ENCODE measurements at regions not wholly inside any gene's neighbourhood (a gene's known extent, or its start where the extent isn't known, plus 50 kb on each side); places are given as distances from the start of the nearest gene placed in this dataset.

DNA sequence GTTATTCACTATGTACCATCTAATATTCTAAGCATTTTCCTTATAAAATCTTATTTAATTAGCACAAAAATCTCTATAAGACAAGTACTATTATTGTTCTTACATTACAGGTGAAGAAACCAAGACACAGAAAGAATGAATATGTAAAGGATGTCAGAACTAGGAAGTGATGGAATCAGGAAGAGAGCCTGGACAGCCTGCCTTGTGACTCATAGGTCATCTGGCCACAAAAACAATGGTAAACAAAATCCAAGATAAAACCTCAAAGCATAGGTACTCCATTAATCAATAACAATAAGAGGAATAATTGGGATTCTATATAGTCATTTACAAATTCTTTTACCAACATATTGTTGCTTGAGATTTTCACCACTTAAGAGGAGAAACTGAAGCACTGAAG is 505.4 kb upstream of the PIK3C3 start:
- ATAC-seq (no peak), DNase-seq (no peak)
- no peaks in the 10 kb centered on the region for H3K9me3 ChIP-seq
- TF ChIP-seq, protein P1, sequence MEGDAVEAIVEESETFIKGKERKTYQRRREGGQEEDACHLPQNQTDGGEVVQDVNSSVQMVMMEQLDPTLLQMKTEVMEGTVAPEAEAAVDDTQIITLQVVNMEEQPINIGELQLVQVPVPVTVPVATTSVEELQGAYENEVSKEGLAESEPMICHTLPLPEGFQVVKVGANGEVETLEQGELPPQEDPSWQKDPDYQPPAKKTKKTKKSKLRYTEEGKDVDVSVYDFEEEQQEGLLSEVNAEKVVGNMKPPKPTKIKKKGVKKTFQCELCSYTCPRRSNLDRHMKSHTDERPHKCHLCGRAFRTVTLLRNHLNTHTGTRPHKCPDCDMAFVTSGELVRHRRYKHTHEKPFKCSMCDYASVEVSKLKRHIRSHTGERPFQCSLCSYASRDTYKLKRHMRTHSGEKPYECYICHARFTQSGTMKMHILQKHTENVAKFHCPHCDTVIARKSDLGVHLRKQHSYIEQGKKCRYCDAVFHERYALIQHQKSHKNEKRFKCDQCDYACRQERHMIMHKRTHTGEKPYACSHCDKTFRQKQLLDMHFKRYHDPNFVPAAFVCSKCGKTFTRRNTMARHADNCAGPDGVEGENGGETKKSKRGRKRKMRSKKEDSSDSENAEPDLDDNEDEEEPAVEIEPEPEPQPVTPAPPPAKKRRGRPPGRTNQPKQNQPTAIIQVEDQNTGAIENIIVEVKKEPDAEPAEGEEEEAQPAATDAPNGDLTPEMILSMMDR (IDR thresholded peaks at IDR 0.05), result no peak
- no peak for TF ChIP-seq POLR2A (IDR thresholded peaks at IDR 0.05)
- H3K36me3 ChIP-seq, result no peaks in the 10 kb centered on the region
- H3K4me3 ChIP-seq, result no peak overlapping the region
- intact Hi-C loops (cut with DNase I), result no loop called here
- H3K27me3 ChIP-seq, result no peaks in the 10 kb centered on the region
- H3K27ac ChIP-seq, result no peak overlapping the region
- H3K4me1 ChIP-seq, result no peaks in the 10 kb centered on the region

DNA sequence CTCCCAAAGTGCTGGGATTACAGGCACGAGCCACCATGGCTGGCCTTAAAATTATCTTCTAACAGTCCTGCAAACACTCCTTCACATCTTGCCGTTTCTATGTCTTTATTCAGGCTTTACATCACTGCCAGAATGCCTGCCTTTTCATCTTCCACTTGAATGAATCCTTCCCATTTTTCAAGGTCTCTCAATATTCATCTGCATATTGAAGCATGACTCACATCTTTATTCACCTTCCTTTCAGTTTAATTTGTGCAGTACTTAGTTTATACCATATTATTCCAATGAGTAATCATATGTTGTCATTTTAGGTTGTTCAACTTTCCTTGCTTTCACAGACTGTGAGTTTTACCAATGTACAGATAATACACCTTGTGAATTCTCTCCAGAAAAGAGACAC is 510.1 kb upstream of the PIK3C3 start:
- TF ChIP-seq, protein P1 (IDR thresholded peaks at IDR 0.05), result no peak
- TF ChIP-seq POLR2A (IDR thresholded peaks at IDR 0.05), result no peak
- WGBS (ENCODE audit: insufficient coverage, low coverage, low lambda C conversion rate, missing lambda C conversion rate), result 58% methylated on average over 2 of the region's 2 CpGs

DNA sequence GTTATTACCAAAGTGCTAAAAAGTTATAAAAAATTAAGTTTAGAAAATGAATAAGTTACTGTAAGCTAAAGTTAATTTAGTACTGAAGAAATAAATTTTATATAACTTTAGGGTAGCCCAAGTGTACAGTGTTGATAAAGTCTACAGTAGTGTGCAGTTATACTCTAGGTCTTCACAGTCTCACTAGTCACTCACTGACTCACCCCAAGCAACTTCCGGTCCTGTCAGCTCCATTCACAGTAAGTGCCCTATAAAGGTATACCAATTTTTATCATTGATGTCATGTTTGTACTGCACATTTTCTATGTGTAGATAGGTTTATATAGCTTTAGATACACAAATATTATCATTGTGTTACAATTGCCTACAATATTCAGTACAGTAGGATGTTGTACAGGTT is 518.3 kb upstream of the PIK3C3 start:
- no peaks in the 10 kb centered on the region for H3K9me3 ChIP-seq
- WGBS (ENCODE audit: insufficient coverage, low coverage, low lambda C conversion rate, missing lambda C conversion rate), result 50% methylated on average over 1 of the region's 1 CpG
- H3K4me1 ChIP-seq, result no peaks in the 10 kb centered on the region
- TF ChIP-seq POLR2A (IDR thresholded peaks at IDR 0.05), result no peak
- TF ChIP-seq, protein P1 (IDR thresholded peaks at IDR 0.05), result no peak
- ATAC-seq (no peak), DNase-seq (no peak)
- H3K4me3 ChIP-seq, result no peak overlapping the region
- intact Hi-C loops (cut with DNase I), result no loop called here
- no peaks in the 10 kb centered on the region for H3K36me3 ChIP-seq
- no peak overlapping the region for H3K27ac ChIP-seq
- no peaks in the 10 kb centered on the region for H3K27me3 ChIP-seq

More for the DNA sequence above, 510.1 kb upstream of the PIK3C3 start:
- Histone ChIP-seq H3K9me3 (no peaks in the 10 kb centered on the region), H3K36me3 (no peaks in the 10 kb centered on the region), H3K27me3 (no peaks in the 10 kb centered on the region), H3K4me1 (no peaks in the 10 kb centered on the region), H3K27ac (no peak overlapping the region), H3K4me3 (no peak overlapping the region)
- no peak for DNase-seq
- intact Hi-C loops (cut with DNase I), result no loop called here
- no peak for ATAC-seq

DNA sequence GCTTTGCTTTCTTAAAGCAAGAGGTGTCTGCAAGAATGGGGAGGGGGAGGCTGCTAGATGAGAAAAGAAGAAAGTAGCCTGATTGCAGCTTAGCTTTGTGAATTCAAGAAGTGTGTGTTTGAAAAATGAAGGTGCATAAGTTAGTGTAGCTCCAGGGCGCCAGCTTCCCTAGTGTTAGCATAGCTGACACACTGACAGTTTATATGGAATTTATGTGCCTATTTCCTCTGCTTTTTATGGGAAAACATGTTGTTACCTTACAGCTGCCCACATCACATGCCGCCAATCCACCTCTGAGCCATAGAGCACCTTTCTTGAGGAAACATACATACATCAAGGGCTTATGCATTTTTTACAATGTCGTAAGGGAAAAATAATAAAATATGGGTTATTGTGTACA is 536.4 kb upstream of the PIK3C3 start:
- no peak for ATAC-seq
- Histone ChIP-seq H3K4me1 (no peaks in the 10 kb centered on the region), H3K9me3 (no peaks in the 10 kb centered on the region), H3K27ac (no peak overlapping the region), H3K4me3 (no peak overlapping the region), H3K36me3 (no peaks in the 10 kb centered on the region), H3K27me3 (no peaks in the 10 kb centered on the region)
- TF ChIP-seq, protein P1 (IDR thresholded peaks at IDR 0.05), result no peak
- TF ChIP-seq POLR2A (IDR thresholded peaks at IDR 0.05), result no peak
- WGBS (ENCODE audit: insufficient coverage, low coverage, low lambda C conversion rate, missing lambda C conversion rate), result 76% methylated on average over 3 of the region's 3 CpGs
- intact Hi-C loops (cut with DNase I), result no loop called here
- DNase-seq, result no peak

DNA sequence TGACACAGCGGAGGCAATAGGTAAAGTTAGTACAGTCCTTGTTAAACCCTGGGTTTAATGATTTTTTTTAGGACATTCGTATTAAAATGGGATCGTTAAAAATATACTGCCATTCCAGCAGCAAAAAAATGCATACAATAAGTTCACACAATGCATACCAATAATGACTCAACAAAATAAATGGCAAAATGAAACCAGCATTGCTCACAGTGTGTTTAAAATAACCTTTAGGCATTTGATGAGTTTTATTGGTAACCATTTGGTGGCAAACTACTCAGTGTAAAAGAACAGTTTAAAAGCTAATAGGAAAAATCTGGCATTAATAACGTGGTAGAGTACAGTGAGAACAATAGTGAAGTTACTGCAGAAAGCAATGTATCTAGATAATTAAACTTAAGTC is 539.0 kb upstream of the PIK3C3 start:
- DNase-seq, result no peak
- intact Hi-C loops (cut with DNase I), result no loop called here
- no peak for ATAC-seq
- no peaks in the 10 kb centered on the region for H3K4me1 ChIP-seq
- no peak overlapping the region for H3K4me3 ChIP-seq
- 41% methylated on average over 4 of the region's 4 CpGs for WGBS (ENCODE audit: insufficient coverage, low coverage, low lambda C conversion rate, missing lambda C conversion rate)
- H3K36me3 ChIP-seq, result no peaks in the 10 kb centered on the region
- H3K27ac ChIP-seq, result no peak overlapping the region
- no peaks in the 10 kb centered on the region for H3K27me3 ChIP-seq
- H3K9me3 ChIP-seq, result no peaks in the 10 kb centered on the region
- TF ChIP-seq, protein P1 (IDR thresholded peaks at IDR 0.05), result no peak
- TF ChIP-seq POLR2A (IDR thresholded peaks at IDR 0.05), result no peak
